ENCODE measurements at regions not wholly inside any gene's neighbourhood (a gene's known extent, or its start where the extent isn't known, plus 50 kb on each side); places are given as distances from the start of the nearest gene placed in this dataset.
"Not testable (repeated sequence)": the region's sequence is repeated elsewhere in the genome, so short reads cannot be mapped to it uniquely, and the experiment has no call there.

DNA sequence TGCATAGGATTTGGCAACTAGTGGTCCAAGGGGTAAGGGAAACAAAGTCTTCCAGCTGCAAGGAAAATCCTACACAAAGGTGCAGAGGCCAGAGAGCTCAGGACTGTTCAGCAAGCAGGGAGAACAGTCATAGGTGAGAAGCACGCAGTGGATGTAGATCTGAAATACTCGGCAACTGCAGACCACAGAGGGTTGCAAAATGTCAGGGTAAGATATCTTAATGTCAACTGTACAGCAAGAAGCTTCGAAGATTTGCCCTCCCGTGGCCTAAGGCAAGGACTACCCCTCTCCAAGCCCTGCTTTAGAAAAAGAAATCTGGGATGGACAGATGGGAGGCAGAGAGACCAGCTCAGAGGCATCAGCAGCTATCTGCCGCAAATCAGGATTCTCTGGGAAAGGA lies 153.4 kb upstream of the IRF2BP2 start:
- no peak for DNase-seq (ENCODE audit: low read depth)

DNA sequence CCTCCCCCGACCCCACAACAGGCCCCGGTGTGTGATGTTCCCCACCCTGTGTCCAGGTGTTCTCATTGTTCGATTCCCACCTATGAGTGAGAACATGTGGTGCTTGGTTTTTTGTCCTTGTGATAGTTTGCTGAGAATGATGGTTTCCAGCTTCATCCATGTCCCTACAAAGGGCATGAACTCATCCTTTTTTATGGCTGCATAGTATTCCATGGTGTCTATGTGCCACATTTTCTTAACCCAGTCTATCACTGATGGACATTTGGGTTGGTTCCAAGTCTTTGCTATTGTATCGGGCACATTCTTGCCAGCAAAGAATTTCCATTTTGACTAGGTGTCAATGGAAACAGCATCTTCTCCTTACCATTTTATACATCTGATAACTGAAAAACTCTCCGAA lies 152.1 kb upstream of the IRF2BP2 start:
- not testable (repeated sequence) for DNase-seq (ENCODE audit: low read depth)

DNA sequence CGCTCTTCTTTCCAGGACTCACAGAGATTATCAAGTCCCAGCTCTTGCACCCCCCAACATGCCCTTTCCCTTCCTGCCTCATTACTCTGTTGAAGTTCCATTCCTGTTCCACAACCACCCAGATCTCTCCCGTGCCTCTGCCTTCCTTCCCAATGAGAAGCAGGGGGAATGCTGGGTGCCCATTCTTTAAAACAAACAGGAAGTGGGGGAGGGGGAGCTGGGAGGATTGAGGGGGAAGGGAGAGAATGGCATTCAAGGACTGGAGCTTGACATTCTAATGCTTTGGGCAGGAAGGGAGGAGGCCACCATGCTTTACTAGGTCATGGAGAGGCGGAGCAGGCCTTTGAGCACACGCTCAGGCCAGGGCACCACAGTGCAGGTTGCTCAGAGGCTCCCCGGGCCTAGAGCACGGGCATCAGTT lies 150.3 kb upstream of the IRF2BP2 start:
- no peak for DNase-seq (ENCODE audit: low read depth)

DNA sequence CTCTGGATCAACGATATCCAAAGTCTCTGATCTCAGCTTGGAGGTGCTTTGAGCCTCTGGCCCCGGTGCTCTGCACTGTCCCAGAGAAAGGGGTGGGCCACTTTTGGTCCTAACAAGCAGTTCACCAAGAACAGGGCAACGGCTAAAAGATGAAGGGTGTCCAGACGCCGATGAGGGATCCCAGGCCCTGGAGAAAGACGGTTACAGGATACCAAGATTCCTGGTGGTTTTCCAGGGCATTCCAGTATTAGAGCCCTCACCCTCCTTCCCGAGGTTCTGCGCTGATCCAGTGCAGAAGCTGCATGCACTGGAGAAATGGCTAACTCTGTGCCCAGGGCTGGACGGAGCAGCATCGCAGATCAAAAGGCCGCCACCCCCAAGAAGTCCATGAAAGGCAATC lies 149.9 kb upstream of the IRF2BP2 start:
- DNase-seq (ENCODE audit: low read depth): no peak

DNA sequence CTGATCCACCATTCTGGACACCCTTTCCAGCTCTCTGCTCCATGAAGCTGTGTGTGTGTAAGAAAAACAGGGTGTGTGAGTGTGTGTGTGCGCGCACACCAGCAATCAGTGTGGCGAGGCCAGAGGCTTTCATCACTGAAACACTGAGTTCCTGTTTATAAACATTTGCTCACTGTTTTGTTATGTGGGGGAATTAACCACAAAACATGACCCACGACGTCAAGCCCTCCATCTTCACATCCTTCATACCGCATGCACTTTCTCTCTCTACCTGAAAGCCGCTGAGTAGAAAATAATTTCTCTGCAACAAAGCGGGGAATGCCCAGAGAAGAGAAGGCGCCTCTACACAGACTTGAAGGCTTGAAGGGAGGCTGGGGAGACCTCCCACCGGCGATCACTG lies 148.9 kb upstream of the IRF2BP2 start:
- peak; percentile 51 for DNase-seq (ENCODE audit: low read depth)

DNA sequence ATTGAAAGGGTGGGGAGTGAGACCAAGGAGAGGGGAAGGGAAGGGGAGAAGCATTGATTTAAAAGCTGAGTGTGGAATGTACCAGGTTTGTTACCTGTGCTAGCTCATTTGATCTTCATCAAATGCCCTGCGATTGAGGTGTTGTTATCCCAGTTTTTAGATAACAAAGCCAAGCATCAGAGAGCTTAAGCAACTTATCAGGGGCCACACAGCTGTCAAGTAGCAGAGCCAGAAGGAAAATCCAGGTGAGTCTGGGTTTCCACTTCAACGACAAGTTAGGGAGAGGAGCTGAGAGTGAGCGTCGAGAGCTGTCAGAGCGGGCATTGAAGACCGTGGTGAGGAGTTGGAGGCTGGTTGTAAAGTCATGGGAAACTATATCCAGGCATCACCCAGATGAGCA lies 146.9 kb upstream of the IRF2BP2 start:
- no peak for DNase-seq (ENCODE audit: low read depth)

DNA sequence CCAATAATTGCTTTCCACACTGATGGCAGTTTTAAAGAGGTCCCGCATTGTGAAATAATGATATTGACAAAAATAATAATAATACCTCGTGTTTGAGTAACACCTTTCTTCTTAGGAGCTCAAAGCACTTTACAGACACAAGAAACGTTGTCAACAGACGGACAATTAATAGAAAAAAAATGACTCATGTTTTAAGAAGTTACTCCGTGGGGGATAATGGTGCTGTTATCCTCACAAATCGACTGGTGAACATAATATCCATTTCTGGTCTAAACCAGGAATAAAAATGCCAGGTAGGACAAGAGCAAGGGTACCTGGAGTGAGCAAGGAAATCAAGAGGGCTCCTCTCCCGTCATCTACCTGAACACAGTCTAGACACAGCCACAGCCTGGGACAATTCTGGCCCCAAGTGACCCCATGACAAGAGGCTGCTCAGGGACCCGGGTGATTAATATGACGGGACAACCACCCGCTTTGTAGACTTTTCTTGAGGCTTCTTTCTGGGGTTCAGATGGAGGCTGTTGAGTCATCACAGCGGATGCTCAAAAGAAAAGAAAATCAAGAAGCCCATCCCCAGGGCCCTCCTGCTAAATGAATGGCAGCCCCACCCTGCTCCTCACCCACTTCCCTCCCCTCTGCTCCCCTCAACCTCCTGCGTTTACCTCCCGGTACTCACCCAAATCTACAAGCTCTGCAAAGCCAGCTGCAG lies 146.2 kb upstream of the IRF2BP2 start:
- no peak for DNase-seq (ENCODE audit: low read depth)

DNA sequence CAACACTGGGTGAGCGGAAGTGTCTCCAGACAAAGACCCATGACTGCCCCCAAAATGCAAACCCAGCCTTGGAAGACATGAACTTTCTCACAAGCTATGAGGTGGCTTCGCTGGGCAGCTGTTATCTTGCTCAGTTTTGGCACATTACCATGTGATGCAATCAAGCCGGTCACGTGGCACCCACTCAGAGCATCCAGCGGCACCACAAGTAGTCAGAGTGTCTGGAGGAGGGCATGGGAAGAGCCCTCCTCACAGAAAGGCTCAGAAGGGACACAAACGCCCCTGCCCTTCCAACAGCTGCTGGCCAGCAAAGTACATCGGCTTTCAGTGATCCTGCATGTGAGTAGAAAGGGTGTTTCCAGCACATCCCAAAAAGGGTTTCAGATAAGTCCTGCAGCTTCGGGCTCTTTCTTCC lies 145.5 kb upstream of the IRF2BP2 start:
- no peak for DNase-seq (ENCODE audit: low read depth)

DNA sequence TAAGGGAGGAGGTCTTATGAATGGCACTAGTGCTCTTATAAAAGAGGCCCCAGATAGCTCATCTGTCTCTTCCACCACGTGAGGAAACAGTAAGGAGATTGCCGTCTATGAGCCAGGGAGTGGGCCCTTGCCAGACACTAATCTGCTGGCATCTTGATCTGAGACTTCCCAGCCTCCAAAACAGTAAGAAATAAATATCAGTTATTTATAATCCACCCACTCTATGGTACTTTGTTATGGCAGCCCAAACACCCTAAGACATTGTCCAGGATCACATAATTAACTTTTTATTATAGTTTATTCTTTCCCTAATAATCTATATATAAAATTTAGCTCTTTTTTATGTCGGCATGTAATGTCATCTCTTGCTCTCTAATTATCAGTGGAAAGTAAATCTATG lies 144.0 kb upstream of the IRF2BP2 start:
- DNase-seq (ENCODE audit: low read depth): no peak

DNA sequence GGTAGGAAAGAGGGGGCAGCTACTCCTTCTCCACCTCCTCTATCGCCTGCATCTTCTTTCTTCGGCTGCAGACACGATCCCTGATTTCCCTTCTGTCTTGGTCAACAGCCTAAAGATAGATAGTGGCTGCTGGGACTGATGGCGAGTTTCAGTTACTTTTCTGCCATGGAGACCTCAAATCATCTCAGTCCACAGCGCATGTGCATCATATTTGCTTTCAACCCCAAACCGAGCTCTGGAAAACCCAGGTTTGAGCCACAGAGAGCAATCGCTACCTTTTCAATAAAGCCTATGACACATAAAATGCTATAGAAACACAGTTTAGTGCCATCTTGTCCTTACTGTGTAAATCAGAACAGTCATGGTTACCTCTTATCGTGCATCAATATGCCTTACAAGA lies 142.9 kb upstream of the IRF2BP2 start:
- DNase-seq (ENCODE audit: low read depth): no peak

DNA sequence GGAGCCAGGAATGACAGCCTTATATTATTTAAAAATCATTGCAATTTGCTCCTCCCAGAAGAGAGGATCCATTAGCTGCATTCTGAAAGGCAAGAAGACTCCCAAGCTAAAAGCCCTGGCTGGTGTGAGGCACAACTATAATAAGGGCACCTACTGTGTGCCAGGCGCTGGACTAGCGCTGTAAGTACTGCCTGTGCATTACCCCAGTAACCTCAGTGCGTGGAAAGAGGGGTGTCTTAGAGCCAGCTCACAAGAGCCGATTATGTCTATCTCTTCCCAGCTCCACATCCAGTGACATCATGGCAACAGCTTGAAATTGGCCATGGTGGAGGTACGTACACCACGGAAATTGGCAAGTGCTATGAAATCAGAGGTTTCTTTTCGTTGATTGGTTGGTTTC lies 141.7 kb upstream of the IRF2BP2 start:
- DNase-seq (ENCODE audit: low read depth): no peak

DNA sequence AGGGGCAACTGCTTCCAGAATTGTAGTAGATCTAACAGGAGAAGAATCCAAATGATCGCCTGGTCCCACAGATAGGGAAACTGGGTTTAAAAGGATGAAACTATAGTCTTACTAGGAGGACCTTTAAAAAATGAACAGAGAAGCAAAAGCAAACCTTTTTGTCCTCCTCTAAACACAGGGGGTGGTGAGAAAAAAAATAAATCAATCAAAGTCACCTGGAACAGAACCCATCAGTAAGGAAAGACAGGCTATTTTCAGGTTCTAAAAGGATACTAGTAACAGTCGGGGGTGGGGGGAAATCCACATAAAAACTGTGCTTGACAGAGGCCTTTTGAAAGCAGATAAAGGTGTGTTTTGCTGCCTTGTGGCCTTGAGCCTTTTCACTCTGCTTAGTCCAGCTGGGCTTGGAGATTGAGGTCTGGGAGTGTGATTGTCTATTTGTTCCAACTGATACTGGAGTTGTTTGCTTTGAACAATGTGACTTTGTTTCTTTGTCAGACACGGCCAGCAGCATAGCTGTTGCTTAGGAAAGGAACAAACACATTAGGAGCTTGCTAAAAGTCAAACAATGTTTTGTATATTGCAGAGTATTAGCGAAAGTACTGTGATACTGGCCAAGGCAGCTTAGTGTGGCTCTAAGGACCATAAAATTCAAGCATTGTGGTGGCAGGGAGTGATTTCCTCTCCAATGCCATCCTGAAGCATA lies 141.1 kb upstream of the IRF2BP2 start:
- DNase-seq (ENCODE audit: low read depth): no peak

DNA sequence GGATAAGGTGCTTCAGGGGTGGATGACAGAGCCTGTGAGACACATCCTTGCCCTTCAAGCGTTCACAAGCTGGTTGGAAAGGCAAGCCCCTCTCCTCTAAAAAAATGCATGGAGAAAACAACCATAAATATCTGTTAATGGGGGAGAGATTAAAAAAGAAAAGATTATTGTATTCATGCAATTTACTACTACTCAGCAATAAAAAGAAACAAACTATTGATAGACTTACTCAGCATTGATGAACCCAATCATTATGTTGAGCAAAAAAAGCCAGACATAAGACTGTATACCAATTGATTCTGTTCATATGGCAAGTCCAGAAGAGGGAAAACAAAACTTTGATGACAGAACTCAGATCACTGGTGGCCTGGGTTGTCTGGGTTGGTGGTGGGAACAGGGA lies 138.7 kb upstream of the IRF2BP2 start:
- no peak for DNase-seq (ENCODE audit: low read depth)

DNA sequence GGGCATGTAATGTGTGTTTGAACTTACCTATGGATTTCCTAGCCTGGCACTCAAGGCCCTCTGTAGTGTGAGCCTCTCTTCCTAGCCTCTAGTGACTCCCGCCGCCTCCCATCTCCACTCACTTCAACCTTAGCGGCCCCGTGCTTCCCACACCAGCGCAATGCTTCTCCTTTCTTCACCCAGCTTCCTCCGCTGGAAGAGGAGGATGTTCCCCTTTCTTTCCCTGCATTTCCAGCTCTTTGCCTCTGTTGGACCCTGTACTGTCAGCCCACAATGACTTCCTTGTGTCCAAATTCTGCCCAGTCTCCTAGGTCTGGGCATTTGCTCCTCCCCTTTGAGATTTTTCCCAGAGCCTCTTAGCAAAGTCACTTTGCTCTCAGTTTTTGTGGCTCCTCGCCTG lies 138.1 kb upstream of the IRF2BP2 start:
- no peak for DNase-seq (ENCODE audit: low read depth)

DNA sequence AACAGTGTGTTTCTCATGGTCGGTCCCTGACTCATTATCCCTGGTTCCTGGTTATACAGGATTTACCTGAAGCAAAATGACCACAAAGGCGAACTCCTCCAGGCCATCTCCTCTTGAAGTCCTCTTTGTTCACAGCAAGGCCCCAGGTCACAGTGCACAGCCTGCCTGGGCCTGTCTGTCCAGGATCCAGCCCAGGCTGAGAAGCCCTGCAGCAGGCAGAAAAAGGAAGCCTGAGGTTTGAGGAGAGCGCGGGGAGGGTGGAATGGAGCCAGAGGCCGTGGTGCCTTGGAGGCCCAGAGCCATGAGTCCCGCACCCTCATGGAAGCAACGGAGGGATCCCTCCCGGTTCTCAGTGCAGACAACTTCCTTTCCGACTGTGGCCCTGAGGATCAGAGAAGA lies 136.8 kb upstream of the IRF2BP2 start:
- DNase-seq (ENCODE audit: low read depth): no peak

DNA sequence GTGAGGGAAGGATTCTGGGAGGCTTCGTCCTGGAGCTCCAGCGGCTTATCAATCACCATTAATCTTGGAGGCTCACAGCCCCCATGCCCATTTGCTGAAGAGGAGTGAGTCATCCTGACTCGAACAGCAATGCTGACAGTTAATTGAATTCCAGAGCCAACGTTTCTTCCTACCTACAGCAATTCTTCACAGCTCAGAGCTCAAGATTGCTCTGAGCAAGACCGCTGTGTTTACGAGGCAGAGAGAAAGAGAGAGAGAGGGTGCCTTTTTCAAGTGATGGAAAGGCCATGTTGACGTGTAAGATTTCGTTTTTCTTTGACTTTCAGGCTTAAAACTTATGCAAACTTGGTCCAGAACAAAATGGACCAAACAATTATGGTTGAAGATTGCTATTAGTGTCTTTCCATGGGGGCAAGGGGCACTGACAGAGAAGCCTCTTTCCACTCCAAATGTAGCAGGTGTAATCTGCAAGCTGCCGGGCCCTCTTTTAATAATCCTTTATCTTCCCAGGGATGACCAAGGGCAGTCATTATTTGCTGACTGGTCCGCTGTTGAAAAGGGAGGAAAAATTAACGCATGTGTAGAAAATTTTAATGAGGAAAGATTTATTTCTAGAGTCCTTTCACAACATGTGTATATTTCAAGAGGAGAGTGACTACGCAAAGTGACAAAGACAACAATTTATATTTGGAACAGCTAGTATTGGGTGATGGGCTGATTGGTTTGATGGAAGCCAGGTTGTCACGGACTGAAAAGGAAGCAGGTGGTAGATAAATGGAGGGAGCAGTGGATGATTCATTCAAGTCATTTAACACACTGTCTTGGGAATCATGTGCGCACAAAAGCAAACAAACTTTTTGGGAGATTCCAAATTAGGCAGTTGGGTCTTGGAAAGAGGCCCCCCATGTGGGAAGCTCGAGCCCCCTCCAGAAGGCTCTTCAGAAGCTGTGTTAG lies 136.1 kb upstream of the IRF2BP2 start:
- no peak for DNase-seq (ENCODE audit: low read depth)

DNA sequence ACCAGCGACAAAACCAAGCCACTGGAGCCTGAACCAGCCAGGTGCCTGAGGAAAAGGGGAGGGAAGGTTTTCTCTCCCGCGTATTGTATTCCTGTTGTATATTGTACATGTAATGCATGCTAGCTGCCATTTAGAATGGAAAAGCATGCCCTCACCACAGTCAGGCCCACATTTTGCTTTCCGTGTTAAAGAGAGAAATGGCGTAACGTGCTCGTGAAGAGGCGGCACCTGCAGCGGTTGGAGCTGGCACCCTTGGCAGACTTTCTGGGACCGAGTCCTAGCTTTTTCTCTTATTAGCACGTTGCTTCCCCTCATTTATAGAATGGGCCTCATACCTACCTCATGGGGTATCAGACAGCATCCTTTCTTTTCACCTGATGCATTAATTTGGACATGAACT lies 135.3 kb upstream of the IRF2BP2 start:
- no peak for DNase-seq (ENCODE audit: low read depth)

DNA sequence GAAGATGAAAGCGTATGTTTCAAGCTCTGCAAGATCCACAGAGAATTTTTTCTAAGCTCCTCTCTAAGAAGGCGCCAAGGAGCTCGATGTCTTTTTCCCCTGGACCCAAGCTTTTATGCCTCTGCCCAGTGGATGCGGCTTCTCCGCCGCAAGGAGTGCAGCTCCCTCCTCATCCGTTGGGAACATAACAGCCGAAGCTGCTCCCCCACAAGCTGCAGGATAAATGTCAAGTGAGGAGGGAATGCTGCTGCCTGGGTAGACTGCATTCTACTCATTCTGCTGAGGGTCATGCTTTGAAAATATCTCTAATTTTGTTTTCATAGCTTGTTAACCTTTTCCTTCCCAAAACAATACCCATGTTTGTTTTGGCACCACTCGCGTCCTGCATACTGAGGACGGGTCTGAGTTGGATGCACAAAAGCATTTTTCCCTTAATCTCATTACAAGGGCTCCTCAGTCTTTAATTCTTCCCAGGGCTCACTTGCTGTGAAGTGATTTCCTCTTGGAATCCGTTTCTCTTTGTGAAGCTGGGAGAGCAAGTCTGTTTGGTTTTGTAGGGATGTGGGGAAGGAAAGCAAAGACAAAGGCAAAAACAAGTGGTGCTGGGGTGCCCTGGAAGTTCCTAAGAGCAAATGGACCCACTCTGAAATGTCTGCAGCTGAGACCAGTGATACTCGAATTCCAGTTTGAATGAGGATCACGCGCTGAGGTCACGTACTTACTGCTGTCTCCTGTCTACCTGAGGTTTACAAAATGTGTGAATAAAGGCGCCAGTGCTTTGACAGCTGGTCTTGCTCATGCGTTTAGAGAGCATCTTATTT lies 134.0 kb upstream of the IRF2BP2 start:
- DNase-seq (ENCODE audit: low read depth): no peak

DNA sequence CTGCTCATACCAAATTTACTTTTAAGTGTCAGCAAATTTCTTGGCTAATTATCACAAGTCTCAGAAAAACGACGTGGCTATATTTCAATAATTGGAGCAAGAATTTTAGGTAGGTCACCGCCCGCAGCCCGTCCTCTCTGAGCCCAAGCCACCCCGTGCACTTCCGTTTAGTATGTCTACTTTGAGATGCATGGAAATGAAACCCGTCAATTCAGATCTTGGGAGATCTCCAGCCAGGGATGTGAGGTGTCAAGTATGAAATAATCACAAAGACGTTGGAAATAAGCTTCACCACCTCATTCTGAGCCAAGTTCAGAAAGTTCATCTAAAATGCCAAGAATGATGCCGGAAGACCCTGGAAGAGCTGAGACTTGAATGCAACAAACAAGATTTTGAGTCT lies 132.6 kb upstream of the IRF2BP2 start:
- DNase-seq (ENCODE audit: low read depth): no peak

DNA sequence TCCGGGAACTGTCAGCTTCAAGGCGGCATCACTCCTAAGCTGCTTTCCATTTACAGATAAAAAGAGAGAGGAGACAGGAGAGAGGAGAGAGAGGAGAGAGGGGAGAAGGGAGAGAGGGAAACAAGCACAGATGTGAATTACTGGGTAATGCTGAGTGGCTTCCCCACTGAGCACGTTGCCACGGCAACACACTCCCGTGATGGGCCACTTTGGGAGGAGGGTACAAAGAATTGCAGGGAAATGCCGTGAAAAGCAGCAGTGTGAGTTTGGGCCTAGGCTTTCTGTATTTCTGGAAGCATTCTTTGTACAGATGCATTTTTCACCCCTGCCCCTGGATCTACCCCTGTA lies 128.0 kb upstream of the IRF2BP2 start:
- DNase-seq (ENCODE audit: low read depth): no peak

DNA sequence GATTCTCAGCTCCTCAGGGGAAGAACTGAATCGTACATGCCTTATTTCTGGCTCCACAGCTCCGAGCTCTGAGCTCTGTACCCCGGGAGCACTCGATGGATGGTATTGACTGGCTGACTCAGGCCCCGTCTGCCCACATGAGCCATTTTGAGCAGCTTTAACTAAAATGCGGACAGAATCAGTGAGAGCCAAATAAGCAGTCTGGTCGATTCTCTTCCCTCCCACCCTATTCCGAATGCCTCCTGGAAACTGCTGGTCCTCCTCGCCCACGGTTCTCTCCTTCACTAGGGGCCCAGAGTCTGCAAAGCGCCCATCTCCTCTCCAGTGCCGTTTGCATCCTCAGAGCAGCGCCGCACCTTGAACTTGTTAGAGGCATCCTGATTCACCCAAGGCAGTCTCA lies 125.9 kb upstream of the IRF2BP2 start:
- DNase-seq (ENCODE audit: low read depth): no peak

DNA sequence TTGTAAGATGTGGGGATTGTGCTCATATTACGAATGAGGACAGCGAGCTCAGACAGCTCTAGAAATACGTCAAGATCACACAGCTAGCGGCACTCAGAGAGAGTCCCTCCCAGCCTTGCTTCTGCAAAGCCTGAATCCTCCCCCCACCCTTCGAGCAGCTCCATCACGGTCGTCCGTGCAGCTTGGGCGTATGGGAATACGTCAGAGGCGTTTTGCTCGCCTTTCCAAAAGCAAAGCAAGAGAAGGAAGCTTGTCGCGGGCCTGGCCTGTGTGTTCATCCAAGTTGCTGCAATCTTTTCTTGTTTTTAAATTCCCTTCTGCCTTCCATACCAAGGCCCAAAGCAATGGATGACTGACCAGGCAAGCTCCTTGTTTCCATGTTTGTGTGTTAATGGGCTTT lies 125.5 kb upstream of the IRF2BP2 start:
- no peak for DNase-seq (ENCODE audit: low read depth)

All from T follicular helper cell (primary cell).